Daoy (cell line): ENCODE measurements at regions not wholly inside any gene's neighbourhood (a gene's known extent, or its start where the extent isn't known, plus 50 kb on each side); places are given as distances from the start of the nearest gene placed in this dataset.
"Not testable (repeated sequence)": the region's sequence is repeated elsewhere in the genome, so short reads cannot be mapped to it uniquely, and the experiment has no call there.

ENCODE experiments used
- DNase-seq: peaks from one replicate; pipeline ENCODE4 v3.0.0-alpha.2; 2015; ENCODE audit warnings: low read depth

DNA sequence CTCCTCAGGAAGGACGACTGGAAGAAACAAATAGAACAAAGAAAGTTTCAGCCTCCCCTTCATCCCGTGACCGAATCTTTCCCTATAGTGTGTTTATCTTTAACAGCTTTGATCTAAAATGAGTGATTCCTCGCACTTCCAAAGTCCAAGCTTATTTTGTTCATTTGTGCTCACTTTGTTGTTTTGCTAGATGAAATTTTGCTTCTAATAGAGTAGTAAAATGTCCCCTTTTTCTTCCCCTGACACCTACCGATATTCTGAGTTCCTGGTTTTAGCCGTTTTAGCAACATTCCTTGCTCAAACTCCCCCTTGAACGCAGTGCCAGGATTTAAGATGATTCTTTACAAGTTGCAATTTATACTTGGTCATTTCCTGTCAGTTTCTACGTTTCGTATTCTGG is 204.2 kb downstream of the FGF9 start:
- DNase-seq = no peak

DNA sequence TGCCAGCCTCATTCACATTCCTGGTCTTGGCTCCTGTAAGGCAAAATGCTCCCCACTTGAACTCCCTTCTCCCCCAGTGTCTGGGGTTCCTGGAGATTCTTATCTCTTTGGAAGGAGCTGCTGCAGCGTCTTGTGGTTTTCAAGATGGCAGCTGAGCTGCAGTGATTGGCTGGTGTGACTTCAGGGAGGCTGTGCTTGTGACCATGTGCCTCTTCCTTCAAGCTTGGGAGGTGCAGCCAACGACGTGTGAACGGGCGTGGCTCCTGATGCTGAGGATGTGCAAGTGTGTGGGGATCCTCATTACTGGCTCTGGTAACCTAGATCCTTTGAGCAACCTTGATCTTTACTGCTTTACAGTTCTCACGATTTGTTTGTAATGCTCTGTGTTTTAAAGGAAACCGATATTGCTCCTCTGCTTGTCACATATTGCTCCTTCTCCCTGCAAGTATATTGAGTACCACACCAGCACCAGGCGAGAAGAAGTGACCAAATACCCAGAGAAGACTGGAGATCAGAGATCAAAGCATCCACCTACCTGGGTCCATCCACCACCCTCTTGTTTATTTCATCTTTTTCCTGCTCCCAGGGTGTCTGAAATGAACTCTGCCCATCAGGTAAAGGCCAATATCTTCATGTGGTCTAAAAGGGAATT is 208.5 kb downstream of the FGF9 start:
- peak; percentile 38 for DNase-seq

DNA sequence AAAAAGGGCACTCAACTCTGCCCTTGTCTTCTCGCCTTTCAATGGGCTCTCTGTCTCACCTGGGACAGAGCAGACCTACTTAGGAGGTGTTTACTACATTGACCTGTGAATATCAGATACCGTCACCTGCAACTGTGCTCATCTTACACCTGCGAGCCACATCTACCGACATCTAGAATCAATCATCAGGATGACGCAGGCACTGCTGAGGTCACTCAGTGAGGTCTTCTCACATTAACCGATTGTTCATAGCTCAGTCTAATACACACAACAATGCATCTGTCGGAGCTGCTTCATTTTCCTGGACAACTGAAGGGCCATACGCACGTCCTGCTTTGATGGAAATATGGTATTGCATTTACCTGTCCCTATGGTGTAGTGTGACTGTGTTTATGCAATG is 211.9 kb downstream of the FGF9 start:
- no peak for DNase-seq

DNA sequence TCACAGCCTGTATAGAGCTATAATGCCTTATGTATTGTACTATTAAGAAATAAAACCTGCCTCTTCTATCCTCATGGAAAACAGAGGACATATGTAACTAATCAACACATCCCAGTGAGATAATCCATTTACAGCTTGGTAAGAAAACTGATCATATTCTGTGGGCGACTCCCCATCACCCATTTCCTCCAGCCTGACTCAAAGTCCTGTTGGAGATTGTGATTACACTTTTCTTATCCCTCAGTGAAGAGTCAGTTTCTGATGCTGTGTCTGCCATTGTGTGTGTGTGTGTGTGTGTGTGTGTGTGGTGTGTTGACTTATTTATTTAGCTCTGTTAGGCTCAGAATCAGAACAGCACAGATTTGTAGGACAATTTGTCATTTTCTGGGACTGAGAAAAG is 212.8 kb downstream of the FGF9 start:
- no peak for DNase-seq

DNA sequence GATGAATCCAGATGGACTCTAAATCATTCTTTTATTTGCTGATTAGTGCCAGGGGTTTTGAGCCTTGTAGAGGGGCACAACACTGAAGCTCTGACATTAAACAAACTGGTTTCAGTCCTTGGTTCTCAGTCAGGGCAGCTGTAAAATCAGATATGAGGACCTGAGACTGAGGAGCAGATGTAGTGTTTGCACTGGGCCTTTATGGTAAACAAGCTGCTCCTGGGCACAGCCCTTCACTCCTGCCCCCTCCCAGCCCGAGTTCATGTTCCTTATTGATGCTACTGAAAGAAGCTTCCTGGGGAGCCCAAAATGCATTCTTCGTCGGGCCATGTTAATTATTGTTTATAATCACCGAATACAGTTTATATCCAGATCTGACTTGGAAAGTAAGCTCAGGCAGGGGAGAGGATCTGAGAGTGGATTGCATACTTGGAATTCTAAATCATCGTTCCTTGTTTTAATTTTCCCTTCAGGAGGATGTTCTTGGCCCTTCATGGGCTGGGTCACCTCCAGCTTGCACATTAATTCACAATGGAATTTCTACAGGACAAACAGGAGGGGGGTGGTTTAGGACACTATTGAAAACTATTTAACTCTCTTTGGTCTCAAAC is 213.5 kb downstream of the FGF9 start:
- DNase-seq = no peak

DNA sequence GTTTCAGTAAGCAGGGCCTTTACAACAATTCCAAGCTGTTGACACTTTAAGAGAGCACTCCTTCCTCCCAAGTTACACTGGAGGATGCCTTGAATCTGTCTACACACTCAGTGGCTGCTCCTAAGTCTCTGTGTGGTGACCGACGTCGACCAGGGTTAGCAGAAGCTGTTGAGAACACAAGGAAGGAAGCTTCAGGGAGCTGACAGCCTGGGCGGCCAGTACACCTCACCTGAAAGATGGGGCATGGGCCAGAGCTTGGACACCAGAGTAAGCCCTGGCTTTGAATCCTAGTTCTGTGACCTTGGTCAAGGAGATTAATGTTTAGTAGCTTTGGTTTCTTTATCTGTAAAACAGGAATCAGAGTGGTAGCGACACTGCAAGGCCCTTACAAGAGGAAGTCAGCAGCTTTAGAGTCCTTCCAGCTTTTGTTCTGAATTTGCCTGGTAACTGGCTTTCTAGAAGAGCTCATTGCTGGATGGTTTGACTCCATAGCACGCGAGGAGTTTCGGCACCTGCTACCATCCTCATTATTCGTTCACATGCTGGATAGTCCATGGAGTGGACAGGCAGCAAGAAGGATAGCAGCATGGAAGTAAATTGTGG is 214.2 kb downstream of the FGF9 start:
- no peak for DNase-seq

DNA sequence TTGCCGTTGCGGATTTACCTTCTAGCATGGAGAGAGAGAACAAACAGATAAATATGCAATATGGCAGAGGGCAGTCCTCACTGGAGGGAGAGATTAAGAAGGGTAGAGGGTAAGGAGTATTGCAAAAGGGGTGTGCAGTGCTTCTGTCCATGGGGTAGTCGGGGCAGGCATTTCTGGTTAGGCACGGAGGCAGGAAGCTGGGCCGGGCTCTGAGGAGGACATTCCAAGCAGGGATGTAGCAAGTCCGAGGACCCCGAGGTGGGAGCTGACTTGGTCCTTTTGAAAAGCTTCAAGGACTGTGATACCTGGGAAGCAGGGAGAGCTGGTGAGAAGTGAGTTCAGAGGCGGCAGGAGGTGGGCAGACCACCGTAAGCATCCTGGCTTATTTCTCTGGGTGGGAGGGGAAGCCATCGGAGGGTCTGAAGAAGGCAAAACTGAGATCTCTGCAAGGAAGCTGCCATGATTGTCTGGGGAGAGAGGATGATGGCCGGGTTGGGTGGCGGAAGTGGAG is 214.9 kb downstream of the FGF9 start:
- DNase-seq = no peak

DNA sequence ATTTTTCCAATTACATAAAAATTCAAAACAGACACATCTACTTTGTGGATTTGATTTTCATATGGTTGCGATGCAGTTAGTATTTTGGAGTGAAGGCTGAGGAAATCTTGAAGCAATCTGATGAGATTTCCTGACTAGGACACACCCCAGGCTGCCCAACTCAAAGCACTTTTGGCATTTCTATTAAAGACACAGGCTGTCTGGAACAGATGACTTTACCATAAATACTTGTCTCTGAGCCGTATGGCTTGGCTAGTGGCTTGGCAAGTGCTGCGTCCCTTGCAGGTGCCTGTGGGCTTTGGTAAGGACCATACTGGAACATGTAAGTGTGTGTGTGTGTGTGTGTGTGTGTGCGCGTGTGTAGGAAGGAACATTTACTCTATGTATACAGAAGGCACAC is 218.8 kb downstream of the FGF9 start:
- no peak for DNase-seq

DNA sequence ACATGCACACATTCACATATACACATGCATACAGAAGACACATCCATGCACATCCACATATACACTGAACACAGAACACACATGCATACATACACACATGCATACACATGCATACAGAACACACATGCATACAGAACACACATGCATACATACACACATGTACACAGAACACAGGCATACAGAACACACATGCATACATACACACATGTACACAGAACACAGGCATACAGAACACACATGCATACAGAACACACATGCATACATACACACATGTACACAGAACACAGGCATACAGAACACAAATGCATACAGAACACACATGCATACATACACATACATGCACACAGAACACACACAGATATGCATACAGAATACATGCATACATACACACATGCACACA is 219.3 kb downstream of the FGF9 start:
- not testable (repeated sequence) for DNase-seq

DNA sequence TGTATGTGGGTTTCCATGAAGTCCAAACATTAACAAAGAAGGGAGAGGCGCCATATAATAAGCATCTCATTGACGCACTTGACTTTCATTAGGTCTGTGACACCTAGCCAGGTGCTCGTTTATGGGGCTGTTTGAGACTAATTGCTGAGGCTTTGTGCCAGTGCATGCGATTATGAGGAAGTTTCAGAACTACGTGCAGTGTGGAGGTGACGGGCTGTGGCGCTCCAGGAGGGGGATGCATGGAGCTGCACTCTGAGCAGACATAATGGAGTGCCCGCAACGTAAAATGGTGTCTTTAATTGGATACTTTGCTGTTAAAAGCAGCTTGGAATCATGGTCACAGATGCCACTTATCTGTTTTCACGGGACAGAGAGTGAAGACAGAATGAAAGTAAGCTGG is 223.2 kb downstream of the FGF9 start:
- DNase-seq = peak; percentile 22

DNA sequence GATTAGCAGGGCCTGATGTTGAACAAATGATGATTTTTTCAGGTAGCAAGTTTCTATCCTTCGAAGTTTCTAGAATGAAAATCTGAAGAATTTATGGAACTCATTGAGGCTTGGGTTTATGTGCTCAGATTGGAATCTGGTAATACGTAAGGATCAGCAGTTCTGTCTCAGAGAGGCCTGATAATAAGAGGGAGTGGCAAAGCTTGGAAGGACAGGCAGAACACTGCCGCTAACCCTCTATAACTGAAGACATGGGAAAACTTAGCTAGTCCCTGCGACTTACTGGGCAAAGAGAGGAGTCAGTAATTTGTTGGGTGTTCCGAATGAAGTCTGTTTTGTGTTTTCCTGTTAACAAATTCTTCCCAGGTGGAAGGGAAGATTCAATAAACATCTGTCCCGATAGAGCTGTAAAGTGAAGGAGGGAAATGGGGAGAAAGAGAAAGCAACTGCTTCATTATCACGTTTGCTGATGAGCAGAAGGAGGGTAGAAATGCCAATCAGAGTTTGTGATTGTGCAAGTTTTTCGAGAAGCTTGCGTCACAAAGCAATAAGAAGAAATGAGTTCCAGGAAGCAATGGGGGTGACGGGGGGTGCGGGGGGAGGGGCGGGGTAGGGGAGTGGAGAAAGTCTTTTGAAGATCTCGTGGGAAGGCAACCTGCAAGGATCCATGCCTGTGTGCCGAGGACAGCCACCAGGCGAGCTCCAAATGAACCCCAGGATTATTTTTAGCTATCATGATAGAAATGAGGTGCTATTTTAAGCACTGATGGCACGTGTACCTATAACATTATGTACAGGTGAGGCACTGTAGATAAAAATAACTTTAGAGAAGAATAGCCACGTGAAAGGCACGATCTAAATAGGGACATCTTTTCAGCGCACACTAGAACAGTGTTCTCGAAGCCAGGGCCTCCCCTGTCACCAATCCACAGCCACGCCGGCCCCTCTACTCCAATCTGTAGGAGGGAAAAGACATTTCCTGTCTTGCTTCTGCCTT is 224.1 kb downstream of the FGF9 start:
- no peak for DNase-seq

DNA sequence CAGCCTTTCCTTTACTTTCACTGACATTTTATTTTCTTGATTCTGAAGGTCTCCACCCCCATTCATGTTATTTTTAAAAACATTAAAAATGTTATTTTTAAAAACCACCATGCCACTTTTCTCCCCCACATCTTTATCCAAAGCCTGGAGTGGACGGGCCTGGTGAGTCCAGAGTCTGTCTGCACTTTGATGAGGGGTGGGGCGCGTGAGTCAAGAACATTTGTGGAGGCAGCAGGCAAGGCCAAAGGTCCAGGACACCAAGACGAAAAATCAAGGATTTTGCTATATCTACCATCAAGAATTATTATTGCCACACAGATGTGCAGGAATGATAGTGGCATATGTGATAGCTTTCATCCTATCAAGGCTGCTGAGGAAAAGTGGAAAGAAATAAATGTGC is 224.9 kb downstream of the FGF9 start:
- no peak for DNase-seq

DNA sequence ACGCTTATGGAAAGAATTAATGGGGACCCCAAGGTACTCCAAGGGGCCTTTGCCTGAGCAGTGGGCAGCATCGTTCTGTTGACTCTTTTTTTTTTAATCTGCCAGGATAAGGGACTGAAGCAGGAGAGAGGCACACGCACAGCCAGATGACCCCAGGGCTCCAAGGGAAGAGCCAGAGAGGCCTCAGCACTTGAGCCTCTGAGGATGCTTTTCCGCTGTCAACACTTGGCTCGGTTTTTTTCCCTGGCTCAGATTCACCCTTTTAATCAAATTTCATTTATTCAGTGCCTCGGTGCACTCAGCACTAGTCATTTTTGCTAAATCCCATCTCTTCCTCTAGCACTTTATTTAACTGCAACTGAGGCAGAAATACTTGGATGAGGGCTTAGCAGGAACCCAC is 226.3 kb downstream of the FGF9 start:
- DNase-seq = no peak

DNA sequence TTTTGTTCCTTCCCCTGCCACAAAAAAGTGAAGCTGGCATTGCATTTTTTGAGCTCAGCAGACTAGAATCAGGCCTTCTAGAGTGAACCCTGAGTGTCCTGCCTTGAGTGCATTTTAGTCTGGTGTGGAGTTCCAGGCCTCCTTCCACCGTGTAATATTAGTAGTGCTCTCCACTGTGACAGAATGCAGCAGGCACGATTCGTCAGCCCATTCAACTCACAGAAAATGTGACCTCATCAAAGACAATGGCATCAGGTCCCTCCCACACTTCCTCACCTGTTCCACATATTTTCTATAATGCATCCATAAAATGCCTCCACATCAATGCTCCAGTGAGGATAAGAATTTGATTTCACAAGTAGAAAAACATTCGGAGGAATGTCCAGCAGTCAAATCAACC is 227.6 kb downstream of the FGF9 start:
- DNase-seq = peak; percentile 21

DNA sequence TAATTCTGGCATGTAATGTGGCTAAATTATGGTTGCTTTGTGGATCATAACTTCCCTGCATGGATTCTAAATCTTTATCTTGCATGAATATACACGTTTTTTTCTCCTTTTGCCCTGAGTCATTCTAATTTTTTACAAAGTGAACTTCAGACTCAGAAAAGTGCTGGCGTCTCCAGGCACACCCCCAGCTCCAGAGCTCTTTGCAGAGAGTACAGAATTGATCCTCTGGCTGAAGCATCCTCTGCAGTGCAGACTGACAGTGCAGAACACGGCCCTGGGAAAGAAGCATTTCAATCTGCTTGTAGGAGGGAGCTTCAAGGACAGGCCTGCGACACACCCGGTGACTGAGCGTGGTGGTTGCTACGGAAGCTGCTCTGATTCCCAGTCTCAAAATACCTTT is 228.1 kb downstream of the FGF9 start:
- DNase-seq = no peak

DNA sequence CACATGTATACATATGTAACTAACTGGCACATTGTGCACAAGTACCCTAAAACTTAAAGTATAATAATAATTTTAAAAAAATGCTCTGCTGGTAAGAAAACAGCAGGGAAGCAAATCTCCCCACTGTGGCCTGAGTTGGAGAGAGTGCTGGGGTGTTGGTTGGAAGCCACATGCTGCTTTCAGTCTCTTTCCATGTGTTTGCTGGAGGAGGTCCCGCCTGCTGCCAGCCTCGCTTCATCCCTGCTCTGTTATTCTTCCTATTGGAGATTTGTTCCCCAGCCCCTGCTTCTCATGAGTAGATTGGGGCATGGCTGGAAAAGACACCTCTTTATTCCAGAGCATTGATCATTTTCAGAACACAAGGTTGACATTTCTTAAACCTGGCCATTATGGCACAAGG is 230.5 kb downstream of the FGF9 start:
- no peak for DNase-seq

DNA sequence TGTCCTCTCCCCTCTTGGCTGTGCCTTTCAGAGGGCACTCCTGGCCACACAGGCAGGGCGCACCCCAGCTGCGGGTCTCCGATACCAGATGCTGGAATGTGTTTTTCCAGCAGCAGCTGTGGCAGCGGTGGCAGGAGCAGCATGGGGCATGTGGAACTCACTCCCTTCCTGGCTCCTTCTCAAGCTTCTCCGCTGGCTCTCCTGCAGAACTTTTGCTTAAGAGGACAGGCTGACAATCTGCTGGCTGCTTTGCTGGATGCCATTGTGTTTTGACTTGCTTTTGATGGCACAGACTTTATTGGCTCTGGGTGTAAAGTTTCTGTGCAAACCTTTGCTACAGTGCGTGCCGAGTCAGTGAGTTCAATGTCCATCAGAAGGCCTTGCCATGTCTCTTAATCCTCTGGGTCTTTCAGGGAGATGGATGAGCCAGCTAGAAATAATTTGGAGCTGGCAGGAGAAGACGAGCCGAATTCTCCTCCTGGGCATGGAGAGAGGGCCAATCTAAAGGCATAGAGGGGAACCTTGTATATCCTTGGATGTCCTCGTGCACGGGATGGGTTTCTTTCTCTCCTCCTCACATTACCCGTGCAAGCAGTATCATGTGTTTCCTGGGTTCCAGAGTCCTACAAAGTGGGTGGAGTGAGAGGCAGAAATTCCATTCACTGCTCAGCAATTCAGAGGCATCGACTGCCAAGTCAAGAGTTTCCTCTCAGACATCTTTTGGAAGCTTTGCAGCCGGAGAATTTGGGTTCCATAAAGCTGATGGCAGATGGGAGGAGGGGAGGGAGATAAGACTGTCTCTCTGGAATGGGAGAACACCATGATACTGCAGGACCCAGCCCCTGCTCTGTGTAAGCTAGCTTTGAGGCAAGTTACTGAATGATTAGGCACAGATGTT is 231.2 kb downstream of the FGF9 start:
- DNase-seq = no peak

DNA sequence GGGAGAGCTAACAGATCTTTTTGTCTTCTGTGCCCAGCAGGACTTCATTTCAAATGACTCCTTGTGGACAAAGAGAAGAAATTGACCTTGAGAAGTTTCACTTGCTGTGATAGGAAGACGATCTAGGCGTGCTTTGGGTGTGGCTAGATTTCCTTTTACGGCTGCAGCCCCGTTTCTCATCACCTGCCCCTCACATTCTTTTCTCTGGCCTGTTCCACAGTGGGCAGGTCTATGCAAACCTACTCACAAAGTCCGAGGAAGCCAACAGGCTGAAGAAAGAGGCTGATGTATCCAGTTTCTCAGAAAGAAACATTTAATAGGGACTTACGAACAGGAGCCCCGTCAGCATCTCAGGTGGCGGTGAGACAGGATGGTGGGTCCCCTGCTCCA is 231.8 kb downstream of the FGF9 start:
- no peak for DNase-seq

DNA sequence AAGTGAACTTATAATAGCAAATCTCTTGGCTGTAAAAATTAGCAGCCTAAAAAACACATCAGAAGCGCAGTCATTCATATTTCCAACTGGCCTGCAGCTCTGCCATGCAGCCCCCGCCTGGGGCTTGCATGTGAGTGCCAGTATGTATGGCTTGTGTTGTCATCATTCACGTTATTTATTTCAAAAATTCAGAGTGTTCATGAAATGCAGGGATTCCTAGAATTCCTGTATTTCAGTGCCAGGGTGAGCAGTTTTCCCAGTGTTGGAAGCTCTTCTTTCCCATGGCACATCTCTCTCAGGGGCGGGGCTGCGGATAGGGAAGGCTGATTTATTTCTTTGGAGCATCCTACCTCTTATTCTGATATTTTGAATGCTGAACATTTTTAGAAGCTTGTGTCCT is 234.6 kb downstream of the FGF9 start:
- DNase-seq = no peak

DNA sequence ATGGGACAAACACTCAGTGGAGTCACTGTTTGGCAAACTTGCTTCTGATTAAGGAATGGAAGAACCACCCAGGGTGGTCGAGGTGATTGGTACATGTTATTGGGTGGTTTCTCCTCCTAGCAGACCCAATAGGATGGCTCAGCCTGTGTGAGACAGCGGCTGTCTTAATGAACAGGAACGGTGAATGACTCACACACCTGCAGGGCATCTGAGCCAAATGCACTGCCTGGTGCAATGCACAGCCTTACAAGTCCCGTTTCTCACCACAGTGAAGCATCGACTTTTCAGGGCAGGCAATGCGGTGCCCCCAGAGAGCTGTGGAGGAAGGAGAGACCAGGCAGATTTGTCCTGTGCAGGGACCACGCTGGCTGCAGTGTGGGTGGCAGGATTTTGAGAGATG is 238.5 kb downstream of the FGF9 start:
- peak; percentile 66 for DNase-seq

DNA sequence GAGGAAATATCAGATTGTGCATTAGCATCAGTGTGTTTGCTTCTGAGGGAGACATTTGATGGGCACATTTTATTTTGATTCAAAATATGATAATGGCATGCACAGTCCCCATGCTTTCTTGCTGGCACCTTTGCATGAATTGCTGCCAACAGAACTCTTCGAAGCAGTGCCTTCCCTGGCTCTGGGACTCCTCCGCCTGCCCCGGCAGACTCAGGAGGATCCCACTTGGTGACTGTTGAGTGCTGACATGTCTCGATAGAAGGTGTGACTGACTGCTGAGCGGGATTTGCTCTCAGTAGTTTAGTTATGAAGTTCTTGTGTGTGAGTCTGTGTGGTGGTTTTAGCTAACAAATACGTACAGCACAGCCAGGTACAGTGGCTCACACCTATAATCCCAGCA is 239.7 kb downstream of the FGF9 start:
- DNase-seq = no peak
